GM13976 (cell line): ENCODE measurements at regions not wholly inside any gene's neighbourhood (a gene's known extent, or its start where the extent isn't known, plus 50 kb on each side); places are given as distances from the start of the nearest gene placed in this dataset.

Experiments used
- DNase-seq: peaks from one replicate; pipeline ENCODE4 v3.0.0; 2012; ENCODE audit warnings: low spot score
- CTCF ChIP-seq: IDR thresholded peaks from 2 replicates; pipeline ENCODE4 v1.5.1; 2012; ENCODE audit warnings: borderline replicate concordance, mild to moderate bottlenecking; ENCODE audit not compliant: insufficient read depth; ENCODE audit errors: extremely low read depth, missing control alignments, control extremely low read depth
- in situ Hi-C: fragments of 300-500 bp; cut with MboI; formaldehyde crosslinking; loops from one replicate; pipeline ENCODE4 v1.12.0; 2022; ENCODE audit warnings: low sequenced_read_pairs, mixed read lengths, inconsistent platforms; ENCODE audit not compliant: unreplicated experiment

- in situ Hi-C loops, result no loop called here
- TF ChIP-seq CTCF, result no peak
- DNase-seq, result no peak
These were observed 830.1 kb downstream of the TUSC7 start for GRCh38 chr3:117539729-117540128.

- no peak for TF ChIP-seq CTCF
- in situ Hi-C loops, result no loop called here
- DNase-seq, result no peak
These were observed 831.0 kb downstream of the TUSC7 start for GRCh38 chr3:117540597-117540996.

GRCh38 chr3:117541721-117542120 lies 832.1 kb downstream of the TUSC7 start:
- no peak for DNase-seq
- no peak for TF ChIP-seq CTCF
- in situ Hi-C loops, result no loop called here

- no peak for DNase-seq
- in situ Hi-C loops, result no loop called here
- TF ChIP-seq CTCF, result no peak
These were observed 833.9 kb downstream of the TUSC7 start for GRCh38 chr3:117543521-117543920.

- in situ Hi-C loops, result no loop called here
- no peak for TF ChIP-seq CTCF
- DNase-seq, result no peak
These were observed 835.9 kb downstream of the TUSC7 start for GRCh38 chr3:117545484-117545883.

GRCh38 chr3:117547956-117548550 lies 838.5 kb downstream of the TUSC7 start:
- TF ChIP-seq CTCF, result no peak
- in situ Hi-C loops, result no loop called here
- no peak for DNase-seq

GRCh38 chr3:117548600-117548999 lies 839.0 kb downstream of the TUSC7 start:
- TF ChIP-seq CTCF, result no peak
- no peak for DNase-seq
- in situ Hi-C loops, result no loop called here
